MCF 10A (cell line): ENCODE measurements at regions not wholly inside any gene's neighbourhood (a gene's known extent, or its start where the extent isn't known, plus 50 kb on each side); places are given as distances from the start of the nearest gene placed in this dataset.

Experiments used
- BruUV-seq: library from RNA; stranded (reverse); fragments of 400-500 nt; replicated peaks from 2 replicates; lab custom pipeline; 2021; lab: Mats Ljungman, UMichigan
- CTCF ChIA-PET: fragments of 300-600 bp; sonication (Branson Sonifier 250); formaldehyde crosslinking; extraction: SDS; loops from one replicate; lab custom pipeline; 2021; ENCODE audit warnings: antibody characterized with exemption, inconsistent platforms; lab: Yijun Ruan, JAX
- POLR2A ChIA-PET: fragments of 300-600, 350-650 bp; sonication (Branson Sonifier 250); formaldehyde crosslinking; extraction: SDS; loops from one replicate; lab custom pipeline; 2020; ENCODE audit warnings: antibody characterized with exemption, inconsistent platforms; lab: Yijun Ruan, JAX
- DNase-seq: peaks from one replicate; pipeline ENCODE4 v3.0.0-alpha.2; 2018; ENCODE audit not compliant: unreplicated experiment
- H3K27ac Mint-ChIP-seq: one replicate; pipeline ENCODE4 v1.8.0; 2022; ENCODE audit warnings: mild to moderate bottlenecking, low read depth, mixed read lengths; ENCODE audit not compliant: unreplicated experiment
- H3K27me3 Mint-ChIP-seq: one replicate; pipeline ENCODE4 v1.8.0; 2022; ENCODE audit warnings: mixed read lengths; ENCODE audit not compliant: insufficient read depth, unreplicated experiment
- H3K36me3 Mint-ChIP-seq: one replicate; pipeline ENCODE4 v1.8.0; 2022; ENCODE audit warnings: mild to moderate bottlenecking, moderate library complexity, mixed read lengths; ENCODE audit not compliant: insufficient read depth, unreplicated experiment
- H3K4me1 Mint-ChIP-seq: one replicate; pipeline ENCODE4 v1.8.0; 2022; ENCODE audit warnings: mixed read lengths; ENCODE audit not compliant: insufficient read depth, unreplicated experiment
- H3K4me3 Mint-ChIP-seq: one replicate; pipeline ENCODE4 v1.8.0; 2022; ENCODE audit warnings: mild to moderate bottlenecking, moderate library complexity, mixed read lengths; ENCODE audit not compliant: unreplicated experiment
- H3K9me3 Mint-ChIP-seq: one replicate; pipeline ENCODE4 v1.8.0; 2022; ENCODE audit warnings: mixed read lengths; ENCODE audit not compliant: unreplicated experiment
- intact Hi-C: fragments of 100-400 bp; cut with micrococcal nuclease; formaldehyde crosslinking; loops from 2 replicates; pipeline ENCODE4 v1.14.1; 2022
- TF ChIP-seq, protein P1 (sequence below): fragments of 200-600 bp; IDR thresholded peaks from one replicate; pipeline ENCODE4 v1.8.0; 2022; ENCODE audit warnings: antibody characterized with exemption, mild to moderate bottlenecking; ENCODE audit not compliant: unreplicated experiment

DNA sequence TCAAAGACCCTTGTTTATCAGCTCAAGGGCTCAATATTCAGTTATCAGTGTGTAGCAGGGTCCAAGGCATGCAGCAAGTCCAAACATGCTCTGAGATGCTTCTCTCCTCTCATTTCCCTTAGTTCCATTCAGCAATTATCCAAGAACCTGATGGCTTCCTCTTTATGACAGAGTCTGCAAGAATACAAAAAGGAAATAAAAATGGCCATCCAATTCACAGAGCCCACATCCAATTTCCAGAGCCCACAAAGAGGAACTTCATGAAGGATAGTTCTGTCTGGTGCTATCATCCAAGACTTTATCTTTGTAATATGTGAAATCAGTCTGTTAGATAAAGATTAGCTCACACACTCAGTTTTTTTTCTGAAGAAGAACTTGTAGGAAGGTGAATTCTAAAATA is 217.2 kb downstream of the LACC1 start:
- H3K36me3 Mint-ChIP-seq, result no peaks in the 10 kb centered on the region
- CTCF ChIA-PET, result no interaction called here
- POLR2A ChIA-PET, result no interaction called here
- intact Hi-C loops, result no loop called here
- TF ChIP-seq, protein P1, sequence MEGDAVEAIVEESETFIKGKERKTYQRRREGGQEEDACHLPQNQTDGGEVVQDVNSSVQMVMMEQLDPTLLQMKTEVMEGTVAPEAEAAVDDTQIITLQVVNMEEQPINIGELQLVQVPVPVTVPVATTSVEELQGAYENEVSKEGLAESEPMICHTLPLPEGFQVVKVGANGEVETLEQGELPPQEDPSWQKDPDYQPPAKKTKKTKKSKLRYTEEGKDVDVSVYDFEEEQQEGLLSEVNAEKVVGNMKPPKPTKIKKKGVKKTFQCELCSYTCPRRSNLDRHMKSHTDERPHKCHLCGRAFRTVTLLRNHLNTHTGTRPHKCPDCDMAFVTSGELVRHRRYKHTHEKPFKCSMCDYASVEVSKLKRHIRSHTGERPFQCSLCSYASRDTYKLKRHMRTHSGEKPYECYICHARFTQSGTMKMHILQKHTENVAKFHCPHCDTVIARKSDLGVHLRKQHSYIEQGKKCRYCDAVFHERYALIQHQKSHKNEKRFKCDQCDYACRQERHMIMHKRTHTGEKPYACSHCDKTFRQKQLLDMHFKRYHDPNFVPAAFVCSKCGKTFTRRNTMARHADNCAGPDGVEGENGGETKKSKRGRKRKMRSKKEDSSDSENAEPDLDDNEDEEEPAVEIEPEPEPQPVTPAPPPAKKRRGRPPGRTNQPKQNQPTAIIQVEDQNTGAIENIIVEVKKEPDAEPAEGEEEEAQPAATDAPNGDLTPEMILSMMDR, result no peak
- no peak overlapping the region for H3K27ac Mint-ChIP-seq
- no peaks in the 10 kb centered on the region for H3K4me1 Mint-ChIP-seq
- peaks cover 19% of the 10 kb centered on the region for H3K9me3 Mint-ChIP-seq
- H3K27me3 Mint-ChIP-seq, result no peaks in the 10 kb centered on the region
- no TSS peak for BruUV-seq
- H3K4me3 Mint-ChIP-seq, result no peak overlapping the region
- DNase-seq, result no peak

DNA sequence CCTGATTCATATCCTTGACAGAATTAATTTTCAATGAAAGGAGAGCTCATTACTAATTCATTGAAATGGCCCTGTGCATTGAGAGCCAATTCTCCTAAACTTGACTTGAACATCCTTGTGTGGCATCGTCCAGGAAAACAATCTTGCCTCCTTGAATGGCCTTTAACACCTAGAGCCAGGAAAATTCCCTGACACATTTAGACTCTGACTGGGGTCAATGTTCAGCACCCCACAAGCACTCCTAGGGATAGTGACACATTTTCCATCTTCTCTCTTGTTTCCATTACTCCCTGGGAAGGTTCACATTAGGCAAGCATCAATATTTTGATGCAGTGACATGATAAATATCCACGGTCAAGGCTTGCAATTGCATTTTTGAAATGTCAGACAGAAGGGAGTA is 218.9 kb downstream of the LACC1 start:
- intact Hi-C loops, result no loop called here
- Mint-ChIP-seq H3K4me1 (no peaks in the 10 kb centered on the region), H3K9me3 (peaks cover 29% of the 10 kb centered on the region), H3K36me3 (no peaks in the 10 kb centered on the region), H3K27ac (no peak overlapping the region), H3K4me3 (no peak overlapping the region), H3K27me3 (no peaks in the 10 kb centered on the region)
- DNase-seq, result no peak
- TF ChIP-seq, protein P1, result no peak
- BruUV-seq, result no TSS peak
- ChIA-PET POLR2A (interaction anchor here (1.4 kb wide), 1 partner anchor 13 kb away, joined by 3 read pairs; no protein-coding TSS in a partner anchor), CTCF (no interaction called here)

DNA sequence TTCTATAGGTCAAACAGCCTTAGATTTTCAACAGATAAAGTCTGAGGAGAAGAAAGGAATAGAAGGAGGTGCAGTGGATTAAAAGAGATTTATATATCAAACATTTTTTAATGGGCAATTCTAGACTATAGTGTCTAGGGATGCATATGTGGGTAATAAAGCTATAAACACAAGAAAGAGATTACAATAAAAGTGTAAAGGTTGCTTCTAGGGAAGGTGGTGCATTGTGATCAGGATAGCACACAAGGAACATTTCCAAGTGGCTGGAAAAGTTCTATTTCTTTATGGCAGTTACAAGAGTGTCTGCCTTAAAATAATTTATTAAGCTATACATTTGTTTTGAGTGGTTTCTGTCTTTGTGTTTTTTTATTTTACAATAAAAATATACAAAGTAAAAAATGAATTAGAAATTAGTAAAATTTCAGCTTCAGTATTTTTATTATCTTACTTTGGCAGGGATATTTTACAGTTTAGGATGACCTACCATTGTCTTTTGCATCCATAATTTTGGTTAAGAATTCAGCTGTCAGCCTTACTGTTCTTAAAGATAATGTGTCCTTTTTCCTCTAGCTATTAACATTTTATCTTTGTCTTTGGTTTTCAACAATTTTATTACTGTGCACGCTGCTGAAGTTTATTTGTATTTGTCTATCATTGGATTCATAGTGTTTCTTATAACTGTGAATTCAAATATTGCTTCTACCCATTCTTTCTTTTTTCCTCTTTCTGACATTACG is 221.8 kb downstream of the LACC1 start:
- H3K4me3 Mint-ChIP-seq, result no peak overlapping the region
- POLR2A ChIA-PET, result interaction anchor here (0.6 kb wide), 1 partner anchor 334 kb away, joined by 3 read pairs; no protein-coding TSS in a partner anchor
- TF ChIP-seq, protein P1, result no peak
- intact Hi-C loops, result no loop called here
- no TSS peak for BruUV-seq
- CTCF ChIA-PET, result interaction anchor here (0.7 to 1.0 kb wide), 2 partner anchors 14 to 44 kb away, joined by 3 read pairs; no protein-coding TSS in a partner anchor
- peaks cover 31% of the 10 kb centered on the region for H3K9me3 Mint-ChIP-seq
- no peak overlapping the region for H3K27ac Mint-ChIP-seq
- no peaks in the 10 kb centered on the region for H3K4me1 Mint-ChIP-seq
- no peaks in the 10 kb centered on the region for H3K36me3 Mint-ChIP-seq
- DNase-seq, result no peak
- no peaks in the 10 kb centered on the region for H3K27me3 Mint-ChIP-seq

GRCh38 chr13:44103429-44104196 is 223.9 kb downstream of the LACC1 start:
- TF ChIP-seq, protein P1, result no peak
- H3K36me3 Mint-ChIP-seq, result no peaks in the 10 kb centered on the region
- H3K27ac Mint-ChIP-seq, result no peak overlapping the region
- H3K4me3 Mint-ChIP-seq, result no peak overlapping the region
- no TSS peak for BruUV-seq
- POLR2A ChIA-PET, result interaction anchor here (0.7 to 2.5 kb wide), 5 partner anchors 34 to 1513 kb away, joined by 3 to 6 read pairs (median 4); no protein-coding TSS in a partner anchor
- intact Hi-C loops, result no loop called here
- H3K4me1 Mint-ChIP-seq, result peaks cover 9% of the 10 kb centered on the region
- CTCF ChIA-PET, result interaction anchor here (0.5 to 1.0 kb wide), 3 partner anchors 31 to 195 kb away, joined by 3 to 4 read pairs (median 3); no protein-coding TSS in a partner anchor
- H3K9me3 Mint-ChIP-seq, result peaks cover 31% of the 10 kb centered on the region
- H3K27me3 Mint-ChIP-seq, result no peaks in the 10 kb centered on the region
- DNase-seq, result no peak
